ENCODE measurements at regions not wholly inside any gene's neighbourhood (a gene's known extent, or its start where the extent isn't known, plus 50 kb on each side); places are given as distances from the start of the nearest gene placed in this dataset.

DNA sequence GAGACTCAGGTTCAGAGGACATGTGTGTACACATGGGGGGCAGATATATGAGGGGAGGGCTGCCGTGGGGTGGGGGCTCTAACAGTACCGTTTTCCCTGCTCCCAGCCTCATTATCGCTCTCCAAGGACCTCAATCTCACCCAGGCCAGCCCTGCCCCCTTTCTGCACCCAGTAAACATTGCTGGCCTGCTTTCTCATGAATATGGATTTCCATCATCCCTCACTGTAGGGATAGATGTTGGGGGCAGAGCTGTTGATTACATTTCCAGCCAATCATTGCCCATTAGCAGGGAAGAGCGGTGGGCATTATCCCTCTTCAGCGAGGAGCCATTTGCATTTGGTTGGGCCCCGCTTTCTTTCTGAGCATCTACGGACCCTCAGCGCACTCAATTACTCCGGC lies 273.8 kb downstream of the RPS6KC1 start:
- TF ChIP-seq, protein P1, sequence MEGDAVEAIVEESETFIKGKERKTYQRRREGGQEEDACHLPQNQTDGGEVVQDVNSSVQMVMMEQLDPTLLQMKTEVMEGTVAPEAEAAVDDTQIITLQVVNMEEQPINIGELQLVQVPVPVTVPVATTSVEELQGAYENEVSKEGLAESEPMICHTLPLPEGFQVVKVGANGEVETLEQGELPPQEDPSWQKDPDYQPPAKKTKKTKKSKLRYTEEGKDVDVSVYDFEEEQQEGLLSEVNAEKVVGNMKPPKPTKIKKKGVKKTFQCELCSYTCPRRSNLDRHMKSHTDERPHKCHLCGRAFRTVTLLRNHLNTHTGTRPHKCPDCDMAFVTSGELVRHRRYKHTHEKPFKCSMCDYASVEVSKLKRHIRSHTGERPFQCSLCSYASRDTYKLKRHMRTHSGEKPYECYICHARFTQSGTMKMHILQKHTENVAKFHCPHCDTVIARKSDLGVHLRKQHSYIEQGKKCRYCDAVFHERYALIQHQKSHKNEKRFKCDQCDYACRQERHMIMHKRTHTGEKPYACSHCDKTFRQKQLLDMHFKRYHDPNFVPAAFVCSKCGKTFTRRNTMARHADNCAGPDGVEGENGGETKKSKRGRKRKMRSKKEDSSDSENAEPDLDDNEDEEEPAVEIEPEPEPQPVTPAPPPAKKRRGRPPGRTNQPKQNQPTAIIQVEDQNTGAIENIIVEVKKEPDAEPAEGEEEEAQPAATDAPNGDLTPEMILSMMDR (IDR thresholded peaks at IDR 0.05), result no peak
- Mint-ChIP-seq H3K9me3 (ENCODE audit: unreplicated experiment) (no peaks in the 10 kb centered on the region), H3K4me3 (ENCODE audit: unreplicated experiment) (no peak overlapping the region), H3K27ac (ENCODE audit: unreplicated experiment) (no peak overlapping the region), H3K27me3 (ENCODE audit: unreplicated experiment) (no peaks in the 10 kb centered on the region), H3K4me1 (ENCODE audit: unreplicated experiment) (peaks cover 24% of the 10 kb centered on the region), H3K36me3 (ENCODE audit: unreplicated experiment) (no peaks in the 10 kb centered on the region)
- no peak for DNase-seq (ENCODE audit: extremely low spot score, unreplicated experiment)

DNA sequence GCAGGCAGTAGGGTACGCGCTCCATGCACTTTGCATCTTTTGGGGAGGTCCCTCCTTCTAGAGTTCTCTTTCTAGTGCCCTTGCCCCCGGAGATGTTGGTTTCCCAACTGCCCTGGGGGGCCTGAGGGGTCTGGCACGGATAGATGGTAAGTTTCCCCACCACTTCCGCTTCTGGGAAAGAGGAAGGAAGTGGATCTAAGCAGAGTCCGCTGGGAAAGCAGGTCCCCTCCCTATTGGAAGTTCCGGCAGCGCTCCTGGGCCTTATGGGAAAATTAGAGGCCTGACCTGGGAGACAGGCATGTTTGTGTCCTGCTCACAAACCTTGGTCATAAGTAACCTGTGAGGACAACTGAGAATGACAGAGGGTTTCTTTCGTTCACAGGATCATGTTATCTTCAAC lies 274.4 kb downstream of the RPS6KC1 start:
- Mint-ChIP-seq H3K4me3 (ENCODE audit: unreplicated experiment) (no peak overlapping the region), H3K27me3 (ENCODE audit: unreplicated experiment) (no peaks in the 10 kb centered on the region), H3K36me3 (ENCODE audit: unreplicated experiment) (no peaks in the 10 kb centered on the region), H3K27ac (ENCODE audit: unreplicated experiment) (no peak overlapping the region), H3K9me3 (ENCODE audit: unreplicated experiment) (no peaks in the 10 kb centered on the region), H3K4me1 (ENCODE audit: unreplicated experiment) (peaks cover 24% of the 10 kb centered on the region)
- TF ChIP-seq, protein P1 (IDR thresholded peaks at IDR 0.05), result no peak
- no peak for DNase-seq (ENCODE audit: extremely low spot score, unreplicated experiment)

GRCh38 chr1:213326281-213327016 lies 275.4 kb downstream of the RPS6KC1 start:
- H3K9me3 Mint-ChIP-seq (ENCODE audit: unreplicated experiment), result no peaks in the 10 kb centered on the region
- no peaks in the 10 kb centered on the region for H3K36me3 Mint-ChIP-seq (ENCODE audit: unreplicated experiment)
- TF ChIP-seq, protein P1 (IDR thresholded peaks at IDR 0.05), result no peak
- peak overlapping the region; percentile 88 for H3K27ac Mint-ChIP-seq (ENCODE audit: unreplicated experiment)
- H3K4me1 Mint-ChIP-seq (ENCODE audit: unreplicated experiment), result peaks cover 24% of the 10 kb centered on the region
- DNase-seq (ENCODE audit: extremely low spot score, unreplicated experiment), result no peak
- peak overlapping the region; percentile 22 for H3K4me3 Mint-ChIP-seq (ENCODE audit: unreplicated experiment)
- H3K27me3 Mint-ChIP-seq (ENCODE audit: unreplicated experiment), result no peaks in the 10 kb centered on the region

DNA sequence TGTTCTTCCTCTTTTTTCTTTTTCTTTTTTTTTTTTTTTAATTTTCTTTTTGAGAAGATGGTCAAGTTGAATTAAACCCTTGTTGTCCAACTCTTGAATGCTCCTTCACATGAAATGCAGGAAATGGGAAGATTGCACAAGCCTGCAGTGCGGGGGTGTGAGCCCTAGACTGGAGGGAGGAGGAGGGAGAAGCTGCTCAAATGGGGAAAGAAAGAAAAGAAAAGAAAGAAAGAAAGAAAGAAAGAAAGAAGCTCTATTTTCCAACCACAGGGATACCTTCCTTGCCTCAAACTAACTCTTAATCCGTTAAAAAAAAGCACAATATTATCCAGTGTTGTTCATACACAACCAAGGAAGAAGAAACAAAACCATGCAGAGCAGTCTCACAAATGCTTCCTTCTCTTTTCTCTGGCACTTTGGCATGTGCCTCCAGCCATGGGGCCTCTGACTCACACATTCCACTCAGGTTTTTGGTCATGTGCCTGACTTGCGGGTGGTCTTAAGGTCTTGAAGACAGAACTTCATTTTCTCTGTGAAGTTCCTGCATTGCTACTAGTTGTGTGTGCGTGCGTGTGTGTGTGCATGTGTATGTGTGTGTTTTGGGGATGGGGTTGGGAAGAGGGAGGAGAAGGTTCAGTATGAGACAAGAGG lies 276.1 kb downstream of the RPS6KC1 start:
- no peaks in the 10 kb centered on the region for H3K9me3 Mint-ChIP-seq (ENCODE audit: unreplicated experiment)
- DNase-seq (ENCODE audit: extremely low spot score, unreplicated experiment), result peak; percentile 88
- peak overlapping the region; percentile 22 for H3K4me3 Mint-ChIP-seq (ENCODE audit: unreplicated experiment)
- TF ChIP-seq, protein P1 (IDR thresholded peaks at IDR 0.05), result no peak
- peak overlapping the region; percentile 88 for H3K27ac Mint-ChIP-seq (ENCODE audit: unreplicated experiment)
- no peaks in the 10 kb centered on the region for H3K27me3 Mint-ChIP-seq (ENCODE audit: unreplicated experiment)
- H3K36me3 Mint-ChIP-seq (ENCODE audit: unreplicated experiment), result no peaks in the 10 kb centered on the region
- peaks cover 24% of the 10 kb centered on the region for H3K4me1 Mint-ChIP-seq (ENCODE audit: unreplicated experiment)

DNA sequence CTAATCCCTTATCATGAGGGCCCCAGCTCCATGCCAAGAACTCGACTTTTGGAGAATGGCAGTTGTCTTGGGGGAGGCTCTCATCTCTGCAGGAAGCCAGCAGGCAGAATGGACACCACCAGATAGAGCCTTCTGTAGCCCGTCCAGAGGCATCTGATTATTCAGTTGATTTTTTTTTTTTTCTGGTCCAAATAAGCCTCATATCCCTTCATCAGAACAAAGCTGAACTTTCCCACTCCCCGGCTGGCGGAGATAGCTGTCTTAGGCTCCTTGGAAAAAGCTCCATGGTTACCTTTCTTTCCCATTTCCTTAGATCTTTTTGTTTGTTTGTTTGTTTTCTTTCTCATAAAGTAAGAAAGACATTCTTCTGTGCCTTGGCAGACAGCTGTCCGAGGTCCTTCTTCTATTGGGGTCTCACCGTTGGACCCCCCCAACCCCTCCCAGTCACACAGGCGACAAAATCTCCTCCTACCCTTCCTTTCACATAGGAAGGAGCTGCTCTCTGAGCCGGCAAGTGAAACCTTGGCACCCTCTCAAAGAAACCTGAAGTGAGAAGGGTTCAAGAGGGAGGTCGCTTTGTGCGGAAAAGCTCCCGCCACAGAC lies 278.5 kb downstream of the RPS6KC1 start:
- H3K36me3 Mint-ChIP-seq (ENCODE audit: unreplicated experiment), result no peaks in the 10 kb centered on the region
- H3K4me3 Mint-ChIP-seq (ENCODE audit: unreplicated experiment), result no peak overlapping the region
- no peaks in the 10 kb centered on the region for H3K9me3 Mint-ChIP-seq (ENCODE audit: unreplicated experiment)
- H3K4me1 Mint-ChIP-seq (ENCODE audit: unreplicated experiment), result peaks cover 22% of the 10 kb centered on the region
- H3K27ac Mint-ChIP-seq (ENCODE audit: unreplicated experiment), result no peak overlapping the region
- TF ChIP-seq, protein P1 (IDR thresholded peaks at IDR 0.05), result no peak
- no peak for DNase-seq (ENCODE audit: extremely low spot score, unreplicated experiment)
- no peaks in the 10 kb centered on the region for H3K27me3 Mint-ChIP-seq (ENCODE audit: unreplicated experiment)

Measured in osteocyte (in vitro differentiated cells).